ENCODE measurements at regions not wholly inside any gene's neighbourhood (a gene's known extent, or its start where the extent isn't known, plus 50 kb on each side); places are given as distances from the start of the nearest gene placed in this dataset.

DNA sequence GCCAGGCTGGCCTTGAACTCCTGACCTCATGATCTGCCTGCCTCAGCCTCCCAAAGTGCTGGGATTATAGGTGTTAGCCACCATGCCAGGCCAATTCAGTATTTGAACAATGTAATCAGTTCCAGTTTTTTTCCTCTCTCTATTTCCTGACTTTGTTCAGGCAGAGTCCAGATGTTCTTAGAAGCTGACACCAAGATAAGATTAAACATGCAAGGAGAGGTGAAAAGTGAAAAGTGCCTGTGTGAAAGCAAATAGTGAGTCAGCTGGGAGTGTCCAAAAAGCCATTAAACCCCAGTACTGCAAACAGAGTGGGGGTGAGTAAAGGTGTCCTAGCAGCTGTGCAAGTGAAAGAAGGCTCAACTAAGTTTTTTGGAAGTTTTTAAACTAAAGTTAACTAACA lies 231.5 kb downstream of the PTH2R start:
- no peak overlapping the region for H3K27ac ChIP-seq
- TF ChIP-seq, protein P1, sequence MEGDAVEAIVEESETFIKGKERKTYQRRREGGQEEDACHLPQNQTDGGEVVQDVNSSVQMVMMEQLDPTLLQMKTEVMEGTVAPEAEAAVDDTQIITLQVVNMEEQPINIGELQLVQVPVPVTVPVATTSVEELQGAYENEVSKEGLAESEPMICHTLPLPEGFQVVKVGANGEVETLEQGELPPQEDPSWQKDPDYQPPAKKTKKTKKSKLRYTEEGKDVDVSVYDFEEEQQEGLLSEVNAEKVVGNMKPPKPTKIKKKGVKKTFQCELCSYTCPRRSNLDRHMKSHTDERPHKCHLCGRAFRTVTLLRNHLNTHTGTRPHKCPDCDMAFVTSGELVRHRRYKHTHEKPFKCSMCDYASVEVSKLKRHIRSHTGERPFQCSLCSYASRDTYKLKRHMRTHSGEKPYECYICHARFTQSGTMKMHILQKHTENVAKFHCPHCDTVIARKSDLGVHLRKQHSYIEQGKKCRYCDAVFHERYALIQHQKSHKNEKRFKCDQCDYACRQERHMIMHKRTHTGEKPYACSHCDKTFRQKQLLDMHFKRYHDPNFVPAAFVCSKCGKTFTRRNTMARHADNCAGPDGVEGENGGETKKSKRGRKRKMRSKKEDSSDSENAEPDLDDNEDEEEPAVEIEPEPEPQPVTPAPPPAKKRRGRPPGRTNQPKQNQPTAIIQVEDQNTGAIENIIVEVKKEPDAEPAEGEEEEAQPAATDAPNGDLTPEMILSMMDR (IDR thresholded peaks at IDR 0.05): no peak
- no peaks in the 10 kb centered on the region for H3K9me3 ChIP-seq
- no peak overlapping the region for H3K4me3 ChIP-seq
- H3K4me1 ChIP-seq: no peaks in the 10 kb centered on the region
- ATAC-seq: no peak
- DNase-seq: no peak
- no peaks in the 10 kb centered on the region for H3K27me3 ChIP-seq (ENCODE audit: insufficient read depth in 3 of 3, low read length in 2 of 3)
- intact Hi-C loops (cut with DNase I): no loop called here
- no peaks in the 10 kb centered on the region for H3K36me3 ChIP-seq (ENCODE audit: insufficient read depth in 1 of 2, low read depth in 1 of 2)

DNA sequence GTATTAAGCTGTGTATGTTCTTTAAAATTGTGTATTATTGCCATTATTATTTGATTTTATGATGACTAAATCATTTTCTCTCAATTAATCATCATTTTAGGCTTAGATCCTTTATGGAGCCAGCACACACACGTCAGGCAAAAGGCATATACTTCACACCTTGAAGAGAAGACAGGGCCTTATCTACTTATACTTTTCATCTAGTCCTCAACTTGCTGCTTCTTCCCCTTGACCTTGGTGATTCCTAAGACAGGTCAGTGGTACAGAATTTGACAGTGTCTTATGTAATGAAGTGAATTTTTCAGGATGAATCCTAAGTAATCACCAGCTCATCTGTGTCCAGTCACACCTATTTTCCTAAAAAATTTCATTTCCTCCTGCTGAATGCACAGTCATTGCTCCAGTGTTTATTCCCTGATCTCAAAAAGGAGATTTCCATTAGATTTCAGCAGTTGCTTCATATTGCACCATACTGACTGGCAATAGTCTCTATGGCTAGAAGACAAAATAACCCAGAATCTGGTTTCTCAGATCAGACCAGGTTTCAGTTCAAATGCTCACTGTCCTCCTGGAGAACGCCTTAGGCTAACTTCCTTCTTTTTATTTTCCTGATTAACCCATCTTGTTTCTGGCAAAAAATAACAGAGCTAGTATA lies 235.7 kb downstream of the PTH2R start:
- Histone ChIP-seq H3K9me3 (no peaks in the 10 kb centered on the region), H3K27ac (no peak overlapping the region), H3K27me3 (ENCODE audit: insufficient read depth in 3 of 3, low read length in 2 of 3) (no peaks in the 10 kb centered on the region), H3K4me3 (no peak overlapping the region), H3K4me1 (no peaks in the 10 kb centered on the region), H3K36me3 (ENCODE audit: insufficient read depth in 1 of 2, low read depth in 1 of 2) (no peaks in the 10 kb centered on the region)
- TF ChIP-seq, protein P1 (IDR thresholded peaks at IDR 0.05): no peak
- intact Hi-C loops (cut with DNase I): no loop called here
- ATAC-seq (no peak), DNase-seq (no peak)
- 47 to 54% (median 52%) methylated on average over 2 of the region's 2 CpGs for WGBS, 3 donors

DNA sequence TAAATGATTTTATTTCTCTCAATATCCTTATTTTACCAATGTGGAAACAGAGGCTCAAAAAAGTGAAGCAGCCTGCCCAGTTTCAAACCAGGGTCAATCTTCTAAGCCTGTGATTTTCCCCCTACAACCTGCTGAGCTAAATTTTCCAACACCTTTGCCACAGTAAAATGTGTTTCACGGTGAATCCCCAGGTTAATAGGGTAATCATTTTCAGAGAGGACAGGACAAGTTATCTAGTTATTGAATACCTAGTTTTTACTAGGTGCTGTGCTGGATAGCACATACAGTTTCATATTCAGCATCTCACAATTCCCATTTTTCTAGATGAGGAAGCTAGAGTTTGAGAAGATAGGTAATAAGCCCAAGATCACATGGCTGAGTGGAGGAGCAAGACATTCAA lies 236.6 kb downstream of the PTH2R start:
- Histone ChIP-seq H3K9me3 (no peaks in the 10 kb centered on the region), H3K4me1 (no peaks in the 10 kb centered on the region), H3K36me3 (ENCODE audit: insufficient read depth in 1 of 2, low read depth in 1 of 2) (no peaks in the 10 kb centered on the region), H3K27ac (no peak overlapping the region), H3K4me3 (no peak overlapping the region), H3K27me3 (ENCODE audit: insufficient read depth in 3 of 3, low read length in 2 of 3) (no peaks in the 10 kb centered on the region)
- no peak for DNase-seq
- intact Hi-C loops (cut with DNase I): no loop called here
- whole genome bisulfite sequencing, 3 donors: 85 to 96% (median 93%) methylated on average over 1 of the region's 1 CpG
- TF ChIP-seq, protein P1 (IDR thresholded peaks at IDR 0.05): no peak
- ATAC-seq: no peak

DNA sequence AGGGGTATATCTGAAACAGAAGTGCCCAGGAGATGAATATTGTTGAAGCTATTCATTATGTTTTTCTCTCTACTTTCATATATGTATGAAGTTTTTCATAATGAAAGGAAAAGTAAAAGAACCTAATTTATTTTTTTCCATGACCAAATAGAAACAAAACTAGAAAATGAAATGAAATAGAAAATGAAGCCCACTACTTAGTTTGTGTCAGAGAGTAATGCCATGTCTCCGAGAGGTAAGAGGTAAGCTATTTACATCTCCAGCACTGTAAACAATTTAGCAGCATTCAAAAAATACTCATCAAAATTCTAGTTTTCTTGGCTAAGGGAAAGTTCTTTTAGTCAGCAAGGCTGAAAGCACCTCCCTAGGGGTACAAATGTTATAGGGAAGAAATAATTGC lies 238.6 kb downstream of the PTH2R start:
- no peak for DNase-seq
- no peak for ATAC-seq
- Histone ChIP-seq H3K27me3 (ENCODE audit: insufficient read depth in 3 of 3, low read length in 2 of 3) (no peaks in the 10 kb centered on the region), H3K36me3 (ENCODE audit: insufficient read depth in 1 of 2, low read depth in 1 of 2) (no peaks in the 10 kb centered on the region), H3K4me1 (no peaks in the 10 kb centered on the region), H3K9me3 (no peaks in the 10 kb centered on the region), H3K27ac (no peak overlapping the region), H3K4me3 (no peak overlapping the region)
- TF ChIP-seq, protein P1 (IDR thresholded peaks at IDR 0.05): no peak
- intact Hi-C loops (cut with DNase I): no loop called here
- WGBS, 3 donors: 90 to 97% (median 92%) methylated on average over 1 of the region's 1 CpG

DNA sequence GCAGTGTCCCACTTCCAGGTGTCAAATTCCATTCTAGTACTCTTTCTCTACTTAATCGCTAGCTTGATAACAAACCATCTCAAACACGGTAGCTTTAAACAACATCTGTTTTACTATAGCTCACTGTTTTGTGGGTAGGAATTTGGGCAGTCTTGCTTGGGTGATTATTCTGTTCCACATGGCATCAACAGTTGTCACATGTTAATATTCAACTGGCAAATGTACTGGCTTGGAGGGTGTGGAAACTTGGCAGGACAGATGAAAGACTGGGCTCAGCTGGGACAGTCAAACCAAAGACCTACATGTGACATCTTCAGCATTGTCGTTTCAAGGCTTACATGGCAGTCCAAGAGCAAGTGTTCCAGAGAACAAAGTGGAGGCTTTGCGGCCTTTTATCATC lies 241.8 kb downstream of the PTH2R start:
- WGBS, 3 donors: 35 to 46% (median 41%) methylated on average over 4 of the region's 4 CpGs

More for the DNA sequence above, 241.8 kb downstream of the PTH2R start:
- H3K4me1 ChIP-seq: no peaks in the 10 kb centered on the region
- no peaks in the 10 kb centered on the region for H3K36me3 ChIP-seq (ENCODE audit: insufficient read depth in 1 of 2, low read depth in 1 of 2)
- H3K4me3 ChIP-seq: no peak overlapping the region
- ATAC-seq: no peak
- H3K27me3 ChIP-seq (ENCODE audit: insufficient read depth in 3 of 3, low read length in 2 of 3): no peaks in the 10 kb centered on the region
- intact Hi-C loops (cut with DNase I): no loop called here
- DNase-seq: no peak
- TF ChIP-seq, protein P1 (IDR thresholded peaks at IDR 0.05): no peak
- H3K9me3 ChIP-seq: no peaks in the 10 kb centered on the region
- H3K27ac ChIP-seq: no peak overlapping the region
